GM10266 (cell line): ENCODE measurements at regions not wholly inside any gene's neighbourhood (a gene's known extent, or its start where the extent isn't known, plus 50 kb on each side); places are given as distances from the start of the nearest gene placed in this dataset.

Experiments
- DNase-seq: peaks from one replicate; pipeline ENCODE4 v3.0.0; 2012; ENCODE audit errors: extremely low spot score
- CTCF ChIP-seq: IDR thresholded peaks from 2 replicates; pipeline ENCODE4 v1.5.1; 2012; ENCODE audit warnings: mild to moderate bottlenecking, low read depth; ENCODE audit not compliant: control insufficient read depth, insufficient read depth; ENCODE audit errors: missing control alignments

GRCh38 chr4:136793848-136794247, 738.4 kb downstream of the PCDH18 start:
- TF ChIP-seq CTCF: no peak
- DNase-seq: no peak

- TF ChIP-seq CTCF: no peak
- DNase-seq: no peak
Measured at GRCh38 chr4:136784326-136784725, 748.0 kb downstream of the PCDH18 start.

GRCh38 chr4:136769717-136770116, 762.6 kb downstream of the PCDH18 start:
- no peak for DNase-seq
- TF ChIP-seq CTCF: no peak

GRCh38 chr4:136768925-136769275, 763.4 kb downstream of the PCDH18 start:
- DNase-seq: no peak
- TF ChIP-seq CTCF: no peak

- TF ChIP-seq CTCF: no peak
- no peak for DNase-seq
Measured at GRCh38 chr4:136768213-136768924, 763.9 kb downstream of the PCDH18 start.

GRCh38 chr4:136763919-136764318, 768.4 kb downstream of the PCDH18 start:
- DNase-seq: no peak
- TF ChIP-seq CTCF: no peak

- no peak for DNase-seq
- no peak for TF ChIP-seq CTCF
Measured at GRCh38 chr4:136755531-136755916, 776.8 kb downstream of the PCDH18 start.
